ENCODE measurements at regions not wholly inside any gene's neighbourhood (a gene's known extent, or its start where the extent isn't known, plus 50 kb on each side); places are given as distances from the start of the nearest gene placed in this dataset.
"Not testable (repeated sequence)": the region's sequence is repeated elsewhere in the genome, so short reads cannot be mapped to it uniquely, and the experiment has no call there.

DNA sequence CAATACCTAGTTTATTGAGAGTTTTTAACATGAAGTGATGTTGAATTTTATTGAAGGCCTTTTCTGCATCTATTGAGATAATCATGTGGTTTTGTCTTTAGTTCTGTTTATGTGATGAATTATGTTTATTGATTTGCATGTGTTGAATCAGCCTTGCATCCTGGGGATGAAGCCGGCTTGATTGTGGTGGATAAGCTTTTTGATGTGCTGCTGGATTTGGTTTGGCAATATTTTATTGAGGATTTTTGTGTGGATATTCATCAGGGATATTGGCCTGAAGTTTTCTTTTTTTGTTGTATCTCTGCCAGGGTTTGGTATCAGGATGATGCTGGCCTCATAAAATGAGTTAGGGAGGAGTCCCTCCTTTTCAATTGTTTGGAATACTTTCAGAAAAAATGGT, 91.2 kb downstream of the ADAMTS15 start:
- not testable (repeated sequence) for TF ChIP-seq POLR2A, EP300, CTCF, POLR2AphosphoS5 (IDR thresholded peaks at IDR 0.05)
